ENCODE measurements at regions not wholly inside any gene's neighbourhood (a gene's known extent, or its start where the extent isn't known, plus 50 kb on each side); places are given as distances from the start of the nearest gene placed in this dataset.

DNA sequence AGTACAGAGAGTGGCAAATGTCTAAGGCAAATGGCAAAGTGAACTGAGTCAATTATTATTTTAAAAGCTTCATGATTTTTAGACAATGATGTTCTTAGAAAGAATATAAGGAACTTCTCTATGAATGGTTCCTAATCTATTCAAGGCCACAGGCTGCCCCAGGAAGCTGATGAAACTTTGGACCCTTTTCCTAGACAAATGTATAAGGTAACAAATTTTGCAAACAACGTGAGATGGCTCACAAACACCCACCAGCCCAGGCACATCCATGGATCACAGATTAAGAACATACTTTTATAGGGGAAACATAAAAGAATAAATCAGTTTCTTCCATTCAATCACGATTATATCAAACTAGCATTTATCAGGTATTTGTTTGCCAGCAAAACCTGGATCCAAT is 659.0 kb downstream of the IRS1 start (continued):
- TF ChIP-seq, protein P1, sequence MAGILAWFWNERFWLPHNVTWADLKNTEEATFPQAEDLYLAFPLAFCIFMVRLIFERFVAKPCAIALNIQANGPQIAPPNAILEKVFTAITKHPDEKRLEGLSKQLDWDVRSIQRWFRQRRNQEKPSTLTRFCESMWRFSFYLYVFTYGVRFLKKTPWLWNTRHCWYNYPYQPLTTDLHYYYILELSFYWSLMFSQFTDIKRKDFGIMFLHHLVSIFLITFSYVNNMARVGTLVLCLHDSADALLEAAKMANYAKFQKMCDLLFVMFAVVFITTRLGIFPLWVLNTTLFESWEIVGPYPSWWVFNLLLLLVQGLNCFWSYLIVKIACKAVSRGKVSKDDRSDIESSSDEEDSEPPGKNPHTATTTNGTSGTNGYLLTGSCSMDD (CRISPR knock-in tag; IDR thresholded peaks at IDR 0.05) = no peak
- TF ChIP-seq MZF1 (CRISPR knock-in tag; IDR thresholded peaks at IDR 0.05; ENCODE audit: borderline replicate concordance) (no peak), RAD21 (CRISPR knock-in tag; IDR thresholded peaks at IDR 0.05) (no peak), FOXK1 (CRISPR knock-in tag; IDR thresholded peaks at IDR 0.05; ENCODE audit: borderline replicate concordance, low read depth) (peak; percentile 62; the same call in 1 of the 2 replicates), ZNF720 (CRISPR knock-in tag; IDR thresholded peaks at IDR 0.05) (no peak), ZNF205 (CRISPR knock-in tag; IDR thresholded peaks at IDR 0.05) (no peak), SATB2 (CRISPR knock-in tag; IDR thresholded peaks at IDR 0.05) (no peak), FOSL1 (CRISPR knock-in tag; IDR thresholded peaks at IDR 0.05; ENCODE audit: borderline replicate concordance) (no peak), ARID2 (CRISPR knock-in tag; IDR thresholded peaks at IDR 0.05; ENCODE audit: borderline replicate concordance) (no peak), RARA (CRISPR knock-in tag; IDR thresholded peaks at IDR 0.05) (peak; percentile 73), RFXAP (CRISPR knock-in tag; IDR thresholded peaks at IDR 0.05; ENCODE audit: borderline replicate concordance) (no peak), ZNF83 (CRISPR knock-in tag; IDR thresholded peaks at IDR 0.05; ENCODE audit: borderline replicate concordance) (no peak), CEBPG (CRISPR knock-in tag; IDR thresholded peaks at IDR 0.05) (peak; percentile 71), PTBP1 (IDR thresholded peaks at IDR 0.05; ENCODE audit: low read depth, low read length, poor library complexity, severe bottlenecking) (no peak), DPF2 (CRISPR knock-in tag; IDR thresholded peaks at IDR 0.05; ENCODE audit: borderline replicate concordance, low read depth) (peak; percentile 54; the same call in 1 of the 2 replicates), NFIC (IDR thresholded peaks at IDR 0.05; ENCODE audit: low read length) (peak; percentile 75; the same call in 1 of the 2 replicates), ZNF468 (CRISPR knock-in tag; IDR thresholded peaks at IDR 0.05) (no peak), GLI4 (CRISPR knock-in tag; IDR thresholded peaks at IDR 0.05; ENCODE audit: borderline replicate concordance) (no peak)
- TF ChIP-seq, protein P2, sequence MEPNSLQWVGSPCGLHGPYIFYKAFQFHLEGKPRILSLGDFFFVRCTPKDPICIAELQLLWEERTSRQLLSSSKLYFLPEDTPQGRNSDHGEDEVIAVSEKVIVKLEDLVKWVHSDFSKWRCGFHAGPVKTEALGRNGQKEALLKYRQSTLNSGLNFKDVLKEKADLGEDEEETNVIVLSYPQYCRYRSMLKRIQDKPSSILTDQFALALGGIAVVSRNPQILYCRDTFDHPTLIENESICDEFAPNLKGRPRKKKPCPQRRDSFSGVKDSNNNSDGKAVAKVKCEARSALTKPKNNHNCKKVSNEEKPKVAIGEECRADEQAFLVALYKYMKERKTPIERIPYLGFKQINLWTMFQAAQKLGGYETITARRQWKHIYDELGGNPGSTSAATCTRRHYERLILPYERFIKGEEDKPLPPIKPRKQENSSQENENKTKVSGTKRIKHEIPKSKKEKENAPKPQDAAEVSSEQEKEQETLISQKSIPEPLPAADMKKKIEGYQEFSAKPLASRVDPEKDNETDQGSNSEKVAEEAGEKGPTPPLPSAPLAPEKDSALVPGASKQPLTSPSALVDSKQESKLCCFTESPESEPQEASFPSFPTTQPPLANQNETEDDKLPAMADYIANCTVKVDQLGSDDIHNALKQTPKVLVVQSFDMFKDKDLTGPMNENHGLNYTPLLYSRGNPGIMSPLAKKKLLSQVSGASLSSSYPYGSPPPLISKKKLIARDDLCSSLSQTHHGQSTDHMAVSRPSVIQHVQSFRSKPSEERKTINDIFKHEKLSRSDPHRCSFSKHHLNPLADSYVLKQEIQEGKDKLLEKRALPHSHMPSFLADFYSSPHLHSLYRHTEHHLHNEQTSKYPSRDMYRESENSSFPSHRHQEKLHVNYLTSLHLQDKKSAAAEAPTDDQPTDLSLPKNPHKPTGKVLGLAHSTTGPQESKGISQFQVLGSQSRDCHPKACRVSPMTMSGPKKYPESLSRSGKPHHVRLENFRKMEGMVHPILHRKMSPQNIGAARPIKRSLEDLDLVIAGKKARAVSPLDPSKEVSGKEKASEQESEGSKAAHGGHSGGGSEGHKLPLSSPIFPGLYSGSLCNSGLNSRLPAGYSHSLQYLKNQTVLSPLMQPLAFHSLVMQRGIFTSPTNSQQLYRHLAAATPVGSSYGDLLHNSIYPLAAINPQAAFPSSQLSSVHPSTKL (CRISPR knock-in tag; IDR thresholded peaks at IDR 0.05) = peak; percentile 96
- TF ChIP-seq, protein P3, sequence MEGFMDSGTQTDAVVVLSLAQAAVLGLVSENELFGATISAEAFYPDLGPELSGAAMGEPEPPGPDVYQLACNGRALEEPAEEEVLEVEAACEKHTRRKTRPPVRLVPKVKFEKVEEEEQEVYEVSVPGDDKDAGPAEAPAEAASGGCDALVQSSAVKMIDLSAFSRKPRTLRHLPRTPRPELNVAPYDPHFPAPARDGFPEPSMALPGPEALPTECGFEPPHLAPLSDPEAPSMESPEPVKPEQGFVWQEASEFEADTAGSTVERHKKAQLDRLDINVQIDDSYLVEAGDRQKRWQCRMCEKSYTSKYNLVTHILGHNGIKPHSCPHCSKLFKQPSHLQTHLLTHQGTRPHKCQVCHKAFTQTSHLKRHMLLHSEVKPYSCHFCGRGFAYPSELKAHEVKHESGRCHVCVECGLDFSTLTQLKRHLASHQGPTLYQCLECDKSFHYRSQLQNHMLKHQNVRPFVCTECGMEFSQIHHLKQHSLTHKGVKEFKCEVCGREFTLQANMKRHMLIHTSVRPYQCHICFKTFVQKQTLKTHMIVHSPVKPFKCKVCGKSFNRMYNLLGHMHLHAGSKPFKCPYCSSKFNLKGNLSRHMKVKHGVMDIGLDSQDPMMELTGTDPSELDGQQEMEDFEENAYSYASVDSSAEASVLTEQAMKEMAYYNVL (CRISPR knock-in tag; IDR thresholded peaks at IDR 0.05; ENCODE audit: borderline replicate concordance) = no peak
- TF ChIP-seq, protein P4, sequence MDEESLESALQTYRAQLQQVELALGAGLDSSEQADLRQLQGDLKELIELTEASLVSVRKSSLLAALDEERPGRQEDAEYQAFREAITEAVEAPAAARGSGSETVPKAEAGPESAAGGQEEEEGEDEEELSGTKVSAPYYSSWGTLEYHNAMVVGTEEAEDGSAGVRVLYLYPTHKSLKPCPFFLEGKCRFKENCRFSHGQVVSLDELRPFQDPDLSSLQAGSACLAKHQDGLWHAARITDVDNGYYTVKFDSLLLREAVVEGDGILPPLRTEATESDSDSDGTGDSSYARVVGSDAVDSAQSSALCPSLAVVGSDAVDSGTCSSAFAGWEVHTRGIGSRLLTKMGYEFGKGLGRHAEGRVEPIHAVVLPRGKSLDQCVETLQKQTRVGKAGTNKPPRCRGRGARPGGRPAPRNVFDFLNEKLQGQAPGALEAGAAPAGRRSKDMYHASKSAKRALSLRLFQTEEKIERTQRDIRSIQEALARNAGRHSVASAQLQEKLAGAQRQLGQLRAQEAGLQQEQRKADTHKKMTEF (CRISPR knock-in tag; IDR thresholded peaks at IDR 0.05) = peak; percentile 76
- TF ChIP-seq, protein P5, sequence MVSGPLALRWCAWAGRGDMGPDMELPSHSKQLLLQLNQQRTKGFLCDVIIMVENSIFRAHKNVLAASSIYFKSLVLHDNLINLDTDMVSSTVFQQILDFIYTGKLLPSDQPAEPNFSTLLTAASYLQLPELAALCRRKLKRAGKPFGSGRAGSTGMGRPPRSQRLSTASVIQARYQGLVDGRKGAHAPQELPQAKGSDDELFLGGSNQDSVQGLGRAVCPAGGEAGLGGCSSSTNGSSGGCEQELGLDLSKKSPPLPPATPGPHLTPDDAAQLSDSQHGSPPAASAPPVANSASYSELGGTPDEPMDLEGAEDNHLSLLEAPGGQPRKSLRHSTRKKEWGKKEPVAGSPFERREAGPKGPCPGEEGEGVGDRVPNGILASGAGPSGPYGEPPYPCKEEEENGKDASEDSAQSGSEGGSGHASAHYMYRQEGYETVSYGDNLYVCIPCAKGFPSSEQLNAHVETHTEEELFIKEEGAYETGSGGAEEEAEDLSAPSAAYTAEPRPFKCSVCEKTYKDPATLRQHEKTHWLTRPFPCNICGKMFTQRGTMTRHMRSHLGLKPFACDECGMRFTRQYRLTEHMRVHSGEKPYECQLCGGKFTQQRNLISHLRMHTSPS (CRISPR knock-in tag; IDR thresholded peaks at IDR 0.05; ENCODE audit: low read depth) = no peak
